Right lobe of liver (tissue), 4 donors: ENCODE measurements at regions not wholly inside any gene's neighbourhood (a gene's known extent, or its start where the extent isn't known, plus 50 kb on each side); places are given as distances from the start of the nearest gene placed in this dataset.

Source experiments
- CTCF ChIP-seq, 4 donors: fragments of 200-600 bp in 3 of 4; fragments of 450-650 bp in 1 of 4; IDR thresholded peaks; one replicate each; pipeline versions ENCODE4 v1.5.1 to v1.8.0; 2016 to 2022; ENCODE audit warnings: antibody characterized with exemption in 4 of 4, mild to moderate bottlenecking in 2 of 4
- POLR2A ChIP-seq: fragments of 450-650 bp; IDR thresholded peaks from one replicate; pipeline ENCODE4 v1.6.1; 2017; ENCODE audit warnings: antibody characterized with exemption, mild to moderate bottlenecking
- donor health status: DM: no; HTN: no; CAD: no.
- donor health status: DM: no; HTN: no; CAD: no.
- donor health status: DM: no; HTN: yes; CAD: no.

DNA sequence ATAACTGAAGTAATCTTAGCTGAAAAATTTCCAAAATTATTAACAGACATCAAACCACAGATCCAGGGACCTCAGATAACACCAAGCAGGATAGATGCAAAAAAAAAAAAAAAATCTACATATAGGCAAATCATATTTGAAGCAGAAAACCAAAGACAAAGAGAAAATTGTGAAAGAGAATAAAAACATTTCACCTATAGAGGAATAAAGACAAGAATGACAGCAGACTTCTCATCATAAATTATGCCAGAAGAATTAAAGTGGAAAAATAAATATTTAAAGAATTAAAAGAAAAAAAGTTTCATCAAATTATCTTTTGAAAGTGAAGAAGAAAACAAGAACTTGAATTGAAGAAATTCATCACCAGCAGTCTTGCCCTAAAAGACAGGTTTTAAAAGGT is 467.5 kb downstream of the GPAM start:
- TF ChIP-seq CTCF (IDR thresholded peaks at IDR 0.05) (no peak), POLR2A (no peak)
